HG03196 (cell line): ENCODE measurements at regions not wholly inside any gene's neighbourhood (a gene's known extent, or its start where the extent isn't known, plus 50 kb on each side); places are given as distances from the start of the nearest gene placed in this dataset.

ENCODE experiments used
- ATAC-seq: cut with Tn5 transposase; IDR thresholded peaks from one replicate; pipeline ENCODE4 v1.9.1; 2021; ENCODE audit not compliant: unreplicated experiment

GRCh38 chr5:144582066-144582465 lies 411.4 kb downstream of the KCTD16 start:
- ATAC-seq = no peak

DNA sequence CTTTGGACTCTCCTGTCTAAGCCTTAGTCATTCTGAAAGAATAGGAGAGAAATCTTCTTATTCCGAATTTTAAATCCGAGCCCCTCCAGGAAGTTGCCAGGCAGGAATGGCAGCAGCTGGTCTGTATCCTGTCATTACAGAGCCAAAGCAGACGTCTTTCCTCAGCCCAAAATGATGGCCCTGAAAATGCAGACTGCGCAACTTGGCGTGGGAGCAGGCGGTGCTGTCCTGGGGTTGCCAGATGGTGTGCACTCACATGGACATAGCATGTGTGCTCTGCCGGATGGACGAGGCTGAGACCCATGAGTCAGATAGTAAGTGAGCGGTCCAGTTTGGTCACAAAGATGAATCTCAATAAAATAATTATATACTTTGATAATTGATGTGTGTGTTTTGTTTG lies 410.4 kb downstream of the KCTD16 start:
- no peak for ATAC-seq

- no peak for ATAC-seq
These were observed 407.0 kb downstream of the KCTD16 start for GRCh38 chr5:144577676-144578075.

- no peak for ATAC-seq
These were observed 405.1 kb downstream of the KCTD16 start for GRCh38 chr5:144575736-144576135.

DNA sequence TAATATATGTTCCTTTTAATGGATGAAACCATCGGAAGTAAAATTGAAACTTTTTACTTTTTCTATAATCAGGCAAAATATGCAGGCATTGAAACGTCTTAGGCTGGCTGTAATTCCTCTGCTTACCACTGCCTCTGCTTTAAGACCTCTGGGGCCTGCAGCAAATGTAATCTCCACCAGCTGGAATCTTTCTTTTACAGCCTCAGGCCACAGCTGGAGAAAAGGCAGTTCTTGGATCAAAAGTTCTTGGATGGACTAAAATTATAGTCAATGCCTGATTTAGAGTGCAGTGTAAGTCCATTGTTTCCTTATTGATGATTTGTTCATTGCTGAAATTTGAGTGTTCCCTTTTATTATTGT lies 396.7 kb downstream of the KCTD16 start:
- no peak for ATAC-seq

DNA sequence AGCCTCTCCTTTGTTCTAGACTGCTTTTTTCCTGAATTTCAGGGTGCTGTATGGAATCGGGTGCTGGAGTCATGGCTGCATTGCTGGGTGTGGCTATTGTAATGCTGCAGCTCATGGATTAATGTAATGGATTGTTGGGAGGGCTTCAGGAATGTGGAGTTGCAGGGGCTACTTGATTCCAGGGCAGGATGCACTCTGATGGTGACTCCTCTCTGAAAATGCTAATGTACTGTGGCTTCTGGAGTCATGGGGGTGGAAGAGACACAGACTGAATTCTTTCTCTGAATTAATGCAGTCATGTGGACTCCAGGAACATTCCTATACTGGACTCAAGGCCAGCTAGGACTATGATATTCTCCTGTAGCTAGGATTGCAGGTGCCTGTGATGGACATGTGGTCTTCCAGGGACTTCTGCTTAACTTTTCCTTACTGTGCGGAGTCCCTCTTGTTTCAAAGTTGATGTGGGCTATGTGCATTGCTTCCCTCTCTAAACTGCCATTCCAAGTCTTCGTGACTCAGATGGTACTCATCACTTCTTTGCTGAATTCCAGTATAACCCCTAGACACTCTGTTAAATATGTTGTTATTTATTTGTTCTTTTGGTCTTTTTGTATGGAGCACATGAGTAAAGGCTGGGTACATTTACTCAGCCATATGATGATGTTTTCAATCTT lies 396.2 kb downstream of the KCTD16 start:
- no peak for ATAC-seq

DNA sequence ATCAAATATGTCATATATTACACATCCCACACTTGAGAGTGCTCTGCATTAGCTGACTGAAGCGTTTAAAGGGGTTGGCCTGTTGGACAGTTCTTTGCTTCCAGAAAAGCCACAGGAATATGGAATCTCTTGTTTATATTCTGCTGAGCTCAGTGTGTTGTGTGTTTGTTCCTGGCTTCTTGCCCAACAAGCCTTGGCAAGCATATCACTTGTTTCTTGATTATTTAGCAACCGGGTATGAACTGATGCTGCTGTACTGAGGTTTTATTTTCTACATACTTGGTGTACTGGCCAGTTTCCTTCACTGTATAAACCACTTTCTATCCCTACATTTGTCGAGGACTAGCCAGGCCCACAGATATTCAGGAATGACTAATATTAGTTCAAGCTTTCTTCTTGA lies 378.9 kb downstream of the KCTD16 start:
- no peak for ATAC-seq

- ATAC-seq = no peak
These were observed 378.3 kb downstream of the KCTD16 start for GRCh38 chr5:144548936-144549335.

DNA sequence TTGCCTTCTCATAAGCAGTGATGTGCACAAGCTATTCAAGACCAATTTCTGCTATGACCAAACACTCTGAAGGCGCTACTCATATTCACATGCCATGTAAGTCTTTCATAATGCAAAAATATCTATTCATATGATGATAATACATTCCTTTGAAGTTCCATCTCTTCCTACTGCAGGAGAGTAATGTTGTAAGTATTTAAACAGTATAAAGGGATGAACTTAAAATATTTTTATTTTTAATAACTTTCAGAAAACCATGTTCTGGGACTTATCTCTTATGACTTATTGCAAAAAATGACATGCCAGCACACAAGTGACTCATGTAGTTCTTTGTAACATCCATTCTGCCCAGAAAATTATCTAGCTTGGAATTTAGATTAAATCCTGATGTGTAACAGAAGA lies 376.4 kb downstream of the KCTD16 start:
- ATAC-seq = no peak

DNA sequence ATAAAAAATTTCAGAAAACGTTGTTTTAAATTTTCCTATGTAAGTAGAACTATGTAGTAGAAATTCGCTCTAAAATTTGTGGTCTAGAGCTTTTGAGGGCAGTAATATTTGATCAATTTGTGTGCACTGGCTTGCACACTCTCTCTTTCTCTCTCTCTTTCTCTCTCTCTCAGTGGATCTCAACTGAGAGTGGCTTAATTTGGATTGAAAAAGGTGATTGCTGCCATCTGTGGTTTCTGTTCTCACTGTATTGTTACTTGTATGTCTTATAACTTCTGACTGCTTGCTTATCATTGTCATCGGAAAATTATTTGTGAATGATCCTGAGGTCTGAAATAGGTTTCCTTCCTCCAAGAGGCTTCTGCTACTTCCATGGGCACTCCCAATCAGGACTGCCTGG lies 368.2 kb downstream of the KCTD16 start:
- no peak for ATAC-seq
